ENCODE measurements at regions not wholly inside any gene's neighbourhood (a gene's known extent, or its start where the extent isn't known, plus 50 kb on each side); places are given as distances from the start of the nearest gene placed in this dataset.
A peak's percentile ranks its signal among the peaks of the same experiment; 100 is the strongest.

- peak; percentile 81 for TF ChIP-seq NFE2 (IDR thresholded peaks at IDR 0.05; ENCODE audit: low read depth)
- no peak for TF ChIP-seq MECOM (CRISPR knock-in tag; IDR thresholded peaks at IDR 0.05)
- no peak for TF ChIP-seq BCOR (IDR thresholded peaks at IDR 0.05)
- no peak for TF ChIP-seq ARHGAP35 (IDR thresholded peaks at IDR 0.05; ENCODE audit: partially characterized antibody)
- TF ChIP-seq ZNF79 (CRISPR knock-in tag; IDR thresholded peaks at IDR 0.05; ENCODE audit: low read depth) = no peak
- no peak for TF ChIP-seq KLF13 (tag; IDR thresholded peaks at IDR 0.05; ENCODE audit: borderline replicate concordance, low read depth)
- TF ChIP-seq, protein P1, sequence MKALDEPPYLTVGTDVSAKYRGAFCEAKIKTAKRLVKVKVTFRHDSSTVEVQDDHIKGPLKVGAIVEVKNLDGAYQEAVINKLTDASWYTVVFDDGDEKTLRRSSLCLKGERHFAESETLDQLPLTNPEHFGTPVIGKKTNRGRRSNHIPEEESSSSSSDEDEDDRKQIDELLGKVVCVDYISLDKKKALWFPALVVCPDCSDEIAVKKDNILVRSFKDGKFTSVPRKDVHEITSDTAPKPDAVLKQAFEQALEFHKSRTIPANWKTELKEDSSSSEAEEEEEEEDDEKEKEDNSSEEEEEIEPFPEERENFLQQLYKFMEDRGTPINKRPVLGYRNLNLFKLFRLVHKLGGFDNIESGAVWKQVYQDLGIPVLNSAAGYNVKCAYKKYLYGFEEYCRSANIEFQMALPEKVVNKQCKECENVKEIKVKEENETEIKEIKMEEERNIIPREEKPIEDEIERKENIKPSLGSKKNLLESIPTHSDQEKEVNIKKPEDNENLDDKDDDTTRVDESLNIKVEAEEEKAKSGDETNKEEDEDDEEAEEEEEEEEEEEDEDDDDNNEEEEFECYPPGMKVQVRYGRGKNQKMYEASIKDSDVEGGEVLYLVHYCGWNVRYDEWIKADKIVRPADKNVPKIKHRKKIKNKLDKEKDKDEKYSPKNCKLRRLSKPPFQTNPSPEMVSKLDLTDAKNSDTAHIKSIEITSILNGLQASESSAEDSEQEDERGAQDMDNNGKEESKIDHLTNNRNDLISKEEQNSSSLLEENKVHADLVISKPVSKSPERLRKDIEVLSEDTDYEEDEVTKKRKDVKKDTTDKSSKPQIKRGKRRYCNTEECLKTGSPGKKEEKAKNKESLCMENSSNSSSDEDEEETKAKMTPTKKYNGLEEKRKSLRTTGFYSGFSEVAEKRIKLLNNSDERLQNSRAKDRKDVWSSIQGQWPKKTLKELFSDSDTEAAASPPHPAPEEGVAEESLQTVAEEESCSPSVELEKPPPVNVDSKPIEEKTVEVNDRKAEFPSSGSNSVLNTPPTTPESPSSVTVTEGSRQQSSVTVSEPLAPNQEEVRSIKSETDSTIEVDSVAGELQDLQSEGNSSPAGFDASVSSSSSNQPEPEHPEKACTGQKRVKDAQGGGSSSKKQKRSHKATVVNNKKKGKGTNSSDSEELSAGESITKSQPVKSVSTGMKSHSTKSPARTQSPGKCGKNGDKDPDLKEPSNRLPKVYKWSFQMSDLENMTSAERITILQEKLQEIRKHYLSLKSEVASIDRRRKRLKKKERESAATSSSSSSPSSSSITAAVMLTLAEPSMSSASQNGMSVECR (CRISPR knock-in tag; IDR thresholded peaks at IDR 0.05) = no peak
These were observed 81.3 kb upstream of the BHLHE40 start (continued) for GRCh38 chr3:4897765-4898453.
